GM19035 (cell line): ENCODE measurements at regions not wholly inside any gene's neighbourhood (a gene's known extent, or its start where the extent isn't known, plus 50 kb on each side); places are given as distances from the start of the nearest gene placed in this dataset.
A peak's percentile ranks its signal among the peaks of the same experiment; 100 is the strongest.

Source experiments
- ATAC-seq: cut with Tn5 transposase; IDR thresholded peaks from one replicate; pipeline ENCODE4 v1.9.1; 2021; ENCODE audit not compliant: unreplicated experiment

DNA sequence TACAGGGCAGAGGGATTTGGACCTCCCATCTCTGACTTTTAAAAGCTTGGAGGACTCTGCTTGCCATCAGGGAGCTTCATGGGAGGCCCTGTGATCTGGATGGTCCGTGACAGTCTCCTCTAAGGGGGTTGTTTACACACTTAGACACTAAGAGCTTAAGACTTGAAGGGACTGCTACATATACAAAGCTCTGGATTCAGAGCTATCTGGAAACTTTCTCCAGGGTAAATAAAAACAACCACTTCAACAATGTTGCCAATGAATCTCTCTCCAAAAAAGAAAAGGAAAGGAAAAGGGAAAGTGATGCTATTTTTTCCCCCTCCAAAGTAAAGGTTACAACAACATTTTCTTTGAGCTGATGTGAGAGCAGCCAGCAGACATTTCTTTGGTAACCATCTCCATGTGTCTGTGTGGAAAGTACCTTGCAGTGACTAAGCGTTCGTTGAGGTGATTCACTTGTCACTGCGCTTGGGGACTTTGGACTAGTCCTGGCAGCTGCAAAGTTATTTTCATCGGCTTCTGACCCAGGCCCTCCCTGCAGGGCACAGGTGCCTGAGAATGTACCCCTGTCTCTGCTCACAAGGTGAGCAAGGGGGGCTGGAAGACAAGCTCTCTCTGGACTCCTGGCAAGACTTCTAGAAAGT lies 262.1 kb upstream of the KLF4 start:
- peak; percentile 90 for ATAC-seq

DNA sequence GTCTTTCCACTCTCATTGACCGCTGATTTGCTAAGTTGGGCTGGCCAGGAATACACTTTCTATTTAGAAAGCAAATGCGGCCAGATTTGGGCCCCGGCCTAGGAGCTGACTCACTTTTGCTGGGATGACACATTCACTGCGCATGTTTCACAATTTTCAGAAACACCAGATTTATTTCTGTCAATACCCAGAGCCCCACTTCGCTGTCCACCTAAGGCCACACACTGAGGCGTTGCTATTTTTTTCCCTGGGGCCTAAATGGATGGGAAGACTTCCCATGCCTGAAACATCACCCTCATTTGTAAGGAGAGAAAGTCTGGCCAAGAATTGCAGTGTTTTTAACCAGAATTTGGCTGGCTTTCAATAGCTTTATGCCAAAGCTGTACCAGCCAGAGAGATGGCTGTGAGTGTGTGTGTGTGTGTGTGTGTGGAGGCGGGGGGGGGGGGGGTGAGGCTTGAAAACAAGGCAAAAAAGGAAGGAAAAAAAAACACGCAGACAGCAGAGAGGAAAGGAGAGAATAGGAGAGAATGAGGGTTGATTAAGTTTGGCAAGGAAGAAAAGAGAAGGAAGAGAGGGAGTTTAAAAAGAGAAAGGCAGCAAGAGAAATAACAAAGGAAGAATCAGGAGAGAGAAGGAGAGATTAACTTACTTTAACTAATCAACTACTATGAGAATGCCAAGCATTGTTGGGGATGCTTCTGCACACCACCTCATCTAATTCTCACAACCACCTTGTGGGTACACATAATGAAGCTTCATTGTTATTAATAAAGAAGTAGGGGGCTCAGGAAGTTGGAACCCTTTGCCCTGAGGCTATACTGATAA lies 261.4 kb upstream of the KLF4 start:
- no peak for ATAC-seq

DNA sequence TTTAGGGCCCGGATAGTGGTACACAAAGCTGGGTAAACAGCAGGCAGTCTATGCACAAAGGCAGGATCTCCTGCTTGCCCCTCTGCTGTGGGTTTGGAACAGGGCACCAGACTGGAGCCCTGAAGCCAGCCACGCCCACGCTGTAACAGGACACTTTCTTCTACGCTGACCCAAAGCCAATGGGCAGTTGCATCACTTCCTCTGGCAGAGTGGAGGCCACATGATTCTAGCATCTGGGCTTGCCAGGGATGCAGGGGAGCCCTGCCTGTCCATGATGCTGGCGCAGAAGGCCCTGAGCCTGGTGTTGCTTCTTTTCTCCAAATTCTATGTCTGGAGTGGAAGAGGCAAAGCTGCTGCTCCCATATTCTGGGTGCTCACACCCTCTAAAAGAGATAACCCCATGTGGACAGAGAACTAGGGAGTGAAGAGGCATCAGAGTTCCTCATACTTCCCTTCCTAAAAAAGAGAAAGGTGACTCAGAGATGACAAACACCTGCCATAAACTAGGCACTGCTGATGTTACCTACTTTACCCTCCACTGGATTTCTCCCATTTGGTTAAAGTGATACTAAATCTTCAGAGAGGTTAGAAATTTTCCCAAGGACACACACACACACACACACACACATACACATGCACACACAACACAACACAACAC lies 260.3 kb upstream of the KLF4 start:
- no peak for ATAC-seq

DNA sequence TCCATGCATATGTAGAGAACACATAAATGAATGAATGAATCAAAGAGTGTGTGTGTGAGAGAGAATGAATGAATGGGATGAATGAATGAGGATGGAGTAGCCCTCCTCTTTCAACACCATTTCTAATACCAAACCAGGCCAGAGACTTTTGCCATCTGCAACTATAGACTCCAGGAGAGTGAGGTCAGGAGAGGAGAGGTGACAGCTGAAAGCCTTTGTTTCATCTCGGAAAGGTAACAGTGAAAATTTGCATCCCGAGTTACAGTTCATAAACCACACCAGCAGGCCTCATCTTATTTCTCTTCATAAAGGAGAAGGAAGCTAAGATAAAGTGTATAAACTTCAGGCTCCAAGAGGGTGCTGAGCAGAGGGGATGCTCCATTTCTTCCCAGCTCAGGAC lies 255.3 kb upstream of the KLF4 start:
- ATAC-seq, result no peak

DNA sequence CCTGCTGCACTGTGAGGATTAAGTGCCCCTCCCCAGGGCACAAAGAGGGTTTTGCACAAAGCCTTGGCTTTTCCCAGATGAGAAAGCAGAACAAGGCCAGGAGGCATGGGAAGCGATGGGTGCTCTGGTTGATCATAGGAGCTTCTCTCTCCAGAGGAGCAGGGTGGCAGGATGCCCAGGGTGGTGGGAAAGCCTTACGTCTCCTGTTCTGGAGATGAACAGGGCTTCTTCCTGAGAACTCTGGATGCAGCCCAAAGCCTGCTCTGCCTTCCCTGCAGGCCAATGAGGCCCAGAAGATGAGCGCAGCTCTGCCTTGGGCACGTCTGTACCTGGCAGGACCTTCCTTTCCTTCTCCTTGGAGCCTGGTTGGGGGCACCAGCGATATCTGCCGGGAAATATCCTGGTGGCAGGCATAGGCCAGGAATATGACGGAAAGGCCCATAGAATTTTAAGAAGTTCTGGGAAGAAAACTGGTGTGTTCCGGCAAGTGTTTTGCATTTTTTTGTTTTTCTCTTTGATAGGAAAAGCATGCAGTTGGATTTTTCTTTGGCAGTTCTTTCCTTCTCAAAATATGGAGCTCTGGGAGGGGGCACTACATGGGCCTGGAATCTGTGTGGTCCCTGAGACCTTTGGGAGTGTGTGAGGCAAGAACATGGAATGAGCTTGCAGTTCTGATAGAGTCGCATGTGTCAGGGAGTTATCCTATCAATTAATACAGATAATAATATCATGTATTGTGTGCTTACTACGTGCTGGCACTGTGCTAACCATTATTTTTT lies 253.2 kb upstream of the KLF4 start:
- ATAC-seq, result no peak

DNA sequence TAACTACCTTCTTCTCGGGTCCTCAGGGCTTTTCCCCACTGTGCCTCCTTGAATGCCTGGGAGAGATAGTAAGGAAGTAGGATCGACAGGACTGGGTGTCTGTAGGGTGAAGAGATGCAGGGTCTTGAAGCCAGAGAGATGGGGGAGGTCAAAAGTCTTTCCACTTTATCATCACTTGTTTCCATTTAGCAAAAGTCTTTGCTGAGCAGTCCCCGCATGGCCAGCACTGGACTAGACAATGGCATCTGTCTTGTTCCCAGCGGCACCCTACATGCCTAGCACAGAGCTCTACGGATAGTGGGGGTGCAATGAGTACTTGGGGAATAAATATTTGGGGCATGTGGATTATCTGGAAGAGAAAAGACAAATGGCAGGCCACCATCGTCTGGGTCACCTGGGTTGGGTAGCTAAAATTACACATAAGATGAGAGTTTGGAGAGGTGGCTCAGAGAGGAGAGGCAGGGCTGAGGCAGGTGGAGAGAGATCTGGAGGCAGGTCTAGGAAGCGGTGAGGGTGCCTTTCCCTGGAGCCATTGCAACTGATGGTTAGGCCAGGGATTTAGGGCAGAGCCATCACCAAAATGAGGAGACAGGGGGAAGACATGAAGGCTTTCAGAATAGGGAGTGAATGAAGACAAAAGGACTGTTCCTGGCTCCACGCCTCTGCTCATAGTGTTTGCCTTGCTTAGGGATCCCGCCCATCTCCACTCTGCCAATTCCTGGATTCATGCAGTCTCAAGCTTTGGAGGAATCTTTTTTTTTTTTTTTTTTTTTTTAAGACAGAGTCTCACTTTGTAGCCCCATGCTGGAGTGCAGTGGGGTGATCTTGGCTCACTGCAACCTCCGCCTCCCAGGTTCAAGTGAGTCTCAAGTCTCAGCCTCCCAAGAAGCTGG lies 250.8 kb upstream of the KLF4 start:
- ATAC-seq, result no peak

DNA sequence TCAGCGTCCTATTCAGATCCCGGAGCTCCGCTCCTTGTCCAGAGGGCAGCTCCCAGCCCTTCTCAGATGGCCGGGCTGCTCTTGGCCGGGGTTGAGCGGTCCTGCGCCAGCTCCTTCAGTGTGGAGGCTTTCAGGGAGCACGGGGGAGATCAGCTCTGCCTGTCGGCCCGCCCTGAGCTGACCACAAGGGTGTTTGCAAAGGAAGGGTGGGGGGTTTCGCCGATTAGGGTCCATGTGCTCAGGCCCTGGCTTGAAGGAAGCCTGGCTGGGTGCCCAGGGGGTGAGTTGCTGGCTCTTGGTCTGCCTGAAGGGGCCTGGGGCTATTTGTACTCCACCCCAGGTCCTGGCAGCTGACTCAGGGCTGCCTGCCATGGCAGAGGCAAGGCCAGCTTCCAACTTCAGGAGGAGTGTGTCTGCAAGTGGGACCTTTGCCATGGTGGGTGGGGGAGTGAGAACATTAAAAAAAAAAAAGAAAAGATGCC lies 250.1 kb upstream of the KLF4 start:
- ATAC-seq, result no peak

DNA sequence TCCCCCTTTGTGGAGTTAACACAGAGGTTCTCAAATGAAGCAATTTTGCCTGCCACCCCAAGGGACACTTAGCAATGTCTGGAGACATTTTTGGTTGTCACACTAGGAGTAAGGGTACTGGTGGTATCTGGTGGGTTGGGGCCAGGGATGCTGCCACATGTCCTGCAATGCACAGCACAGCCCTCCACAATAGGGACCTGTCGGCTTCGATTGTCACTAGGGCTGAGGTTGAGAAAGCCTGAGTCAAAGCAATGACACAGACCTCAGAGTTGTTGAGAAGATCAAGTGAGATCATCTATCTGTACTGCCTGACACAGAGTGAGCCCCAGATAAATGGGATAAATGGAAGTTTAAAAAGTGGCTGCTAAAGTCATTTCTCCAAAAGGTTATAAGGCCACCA lies 249.2 kb upstream of the KLF4 start:
- ATAC-seq, result no peak

DNA sequence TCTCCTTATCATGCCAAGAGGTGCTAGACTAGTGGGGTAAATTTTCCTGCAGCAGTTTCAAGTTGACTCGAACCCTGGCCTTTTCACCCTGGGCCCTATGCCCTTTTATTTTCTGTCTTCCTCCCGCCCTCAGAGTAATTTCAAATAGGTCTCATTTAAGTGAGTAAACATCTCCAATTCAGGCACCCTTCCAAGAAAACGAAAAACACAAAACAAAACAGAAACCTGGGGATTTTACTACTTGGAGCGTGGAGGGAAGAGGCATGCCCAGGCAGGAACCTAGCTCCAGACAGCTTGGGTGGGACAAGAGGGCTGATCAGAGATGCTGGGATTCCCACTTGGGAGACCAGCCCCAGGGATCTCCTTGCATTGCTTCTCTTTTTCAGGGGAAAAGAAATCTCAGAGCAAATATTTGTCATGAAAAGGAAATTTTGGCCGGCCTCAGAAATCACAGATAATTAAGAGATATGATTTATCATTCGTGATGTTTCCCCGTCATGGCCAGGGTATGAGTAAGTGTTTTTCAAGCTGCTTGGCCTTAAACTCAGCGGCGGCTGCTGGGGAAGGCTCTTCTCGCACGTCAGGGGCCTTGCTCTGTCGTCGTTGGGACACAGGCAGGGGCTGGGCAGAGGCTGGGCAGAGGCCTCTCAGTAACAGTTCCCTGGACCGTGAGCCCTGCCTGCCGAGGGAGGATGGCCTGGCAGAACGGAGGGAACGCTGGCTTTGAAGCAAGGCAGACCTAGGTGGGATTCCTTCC lies 248.6 kb upstream of the KLF4 start:
- no peak for ATAC-seq

DNA sequence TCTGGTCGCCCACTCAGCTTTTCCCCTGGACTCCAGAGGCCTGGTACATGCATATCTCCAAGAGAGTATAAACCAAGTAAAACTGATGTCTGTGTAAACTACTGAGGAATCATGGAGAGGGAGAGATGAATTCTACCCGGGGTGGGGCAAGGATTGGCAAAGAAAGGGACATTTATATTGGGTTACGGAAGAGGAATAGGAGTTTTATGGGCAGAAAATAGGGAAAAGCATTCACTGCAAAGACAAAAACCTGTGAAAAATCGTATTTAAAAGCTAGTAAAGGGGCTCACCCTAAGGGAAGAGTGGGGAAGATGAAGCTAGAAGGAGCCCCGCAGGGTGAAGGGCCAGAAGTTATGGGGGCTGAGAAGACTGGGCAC lies 248.0 kb upstream of the KLF4 start:
- no peak for ATAC-seq

DNA sequence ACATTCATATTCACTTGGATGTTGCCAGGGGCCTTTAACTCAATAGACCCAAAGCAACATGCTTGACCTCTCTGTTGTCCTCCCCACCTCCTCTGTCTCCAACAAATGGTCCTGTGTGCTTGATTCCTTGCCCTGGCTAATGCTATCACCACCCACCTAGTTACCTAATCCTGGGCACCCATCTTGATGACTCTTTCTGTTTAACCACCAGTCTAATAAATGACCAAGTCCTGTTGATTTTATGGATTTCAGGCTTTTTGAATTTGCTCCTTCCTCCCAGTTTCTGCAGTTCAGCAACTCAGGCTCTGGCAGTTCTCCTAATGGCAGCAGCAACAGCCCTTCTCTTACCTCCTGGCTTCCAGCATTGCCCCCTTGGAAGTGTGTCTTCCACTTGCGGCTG lies 246.3 kb upstream of the KLF4 start:
- no peak for ATAC-seq

DNA sequence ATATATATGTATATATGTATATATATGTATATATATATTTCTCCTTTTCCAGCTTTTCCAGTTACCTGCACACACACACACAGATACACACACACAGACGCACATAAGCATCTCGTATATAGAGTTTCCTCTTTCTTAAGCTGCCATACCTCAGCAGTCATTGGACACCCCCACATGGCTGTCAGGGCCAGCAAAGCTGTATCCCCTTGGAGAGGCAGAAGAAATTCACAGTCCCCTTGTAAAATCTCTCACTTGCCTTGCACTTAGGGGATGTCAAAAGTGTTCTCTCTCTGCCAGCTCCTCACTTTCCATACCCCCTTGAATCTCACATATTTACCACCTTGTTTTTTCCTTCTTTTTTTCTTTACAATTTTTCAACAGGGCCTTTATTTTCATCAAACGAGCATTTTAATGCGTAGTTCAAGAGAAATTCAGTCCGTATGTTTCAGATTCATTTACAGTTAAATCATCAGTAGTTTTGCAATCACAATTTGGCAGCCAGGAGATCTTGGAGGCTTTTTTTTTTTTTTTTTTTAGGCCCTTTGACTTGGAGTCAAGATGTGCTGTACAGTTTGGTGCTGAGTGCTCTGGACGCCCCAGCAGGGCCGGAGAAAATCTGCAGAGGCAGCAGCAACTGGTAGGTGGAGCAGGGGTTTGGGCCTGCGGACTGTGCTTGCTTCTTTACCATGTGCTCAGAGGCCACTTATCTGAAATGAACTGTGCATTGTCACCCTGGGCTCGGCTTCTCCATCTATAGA lies 244.9 kb upstream of the KLF4 start:
- ATAC-seq, result no peak

DNA sequence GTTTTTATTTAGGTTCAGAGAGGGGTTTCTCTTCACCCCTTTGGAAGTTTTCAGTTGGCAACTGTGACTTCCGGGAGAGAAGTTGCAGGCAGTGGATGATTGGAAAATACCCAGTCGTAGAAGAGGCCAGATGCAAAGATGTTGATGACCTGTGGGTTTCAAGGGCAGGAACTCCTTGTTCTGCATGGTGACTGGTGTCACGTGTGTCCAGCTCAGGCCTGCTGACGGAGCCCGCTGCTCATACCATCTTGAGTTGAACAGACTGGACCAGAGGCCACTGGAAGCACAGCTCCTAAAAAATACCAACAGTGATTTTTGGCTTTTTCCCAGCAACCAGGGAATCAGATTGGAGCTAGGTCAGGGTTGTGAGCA lies 243.9 kb upstream of the KLF4 start:
- no peak for ATAC-seq

DNA sequence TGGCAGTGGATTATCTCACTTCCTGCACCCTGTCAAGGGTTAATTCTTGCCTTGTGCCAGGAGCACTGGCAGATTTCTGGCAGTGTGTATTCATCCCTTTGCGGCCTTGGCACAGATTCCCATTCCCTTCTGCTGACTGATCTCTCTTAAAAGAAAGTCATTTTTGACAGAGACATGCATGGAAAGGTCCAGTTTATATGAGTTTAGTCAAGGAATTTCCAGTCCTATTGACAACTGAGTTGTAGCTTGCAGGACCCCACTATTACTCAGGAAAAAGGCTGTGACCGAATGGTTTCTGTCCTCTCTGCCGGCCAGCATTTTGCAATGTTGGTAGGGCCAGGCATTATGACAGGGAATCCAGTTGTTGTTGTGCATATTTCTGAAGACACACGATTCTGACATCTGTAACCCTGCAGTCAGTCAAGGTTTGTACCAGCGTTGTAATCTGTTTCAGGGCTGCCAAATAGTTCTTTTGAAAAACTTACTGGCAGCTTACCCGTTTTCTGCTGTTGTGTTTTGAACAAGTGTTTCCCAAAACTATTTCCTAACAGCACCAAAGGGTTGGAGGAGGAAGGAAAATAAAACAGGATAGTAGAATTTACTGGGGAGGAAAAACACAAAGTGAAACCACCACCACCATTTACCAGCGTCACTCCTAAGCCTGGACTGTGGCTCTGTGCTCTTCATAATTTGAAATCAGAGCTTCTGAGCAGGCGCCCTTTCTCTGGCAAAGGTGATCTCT lies 243.4 kb upstream of the KLF4 start:
- ATAC-seq, result no peak

DNA sequence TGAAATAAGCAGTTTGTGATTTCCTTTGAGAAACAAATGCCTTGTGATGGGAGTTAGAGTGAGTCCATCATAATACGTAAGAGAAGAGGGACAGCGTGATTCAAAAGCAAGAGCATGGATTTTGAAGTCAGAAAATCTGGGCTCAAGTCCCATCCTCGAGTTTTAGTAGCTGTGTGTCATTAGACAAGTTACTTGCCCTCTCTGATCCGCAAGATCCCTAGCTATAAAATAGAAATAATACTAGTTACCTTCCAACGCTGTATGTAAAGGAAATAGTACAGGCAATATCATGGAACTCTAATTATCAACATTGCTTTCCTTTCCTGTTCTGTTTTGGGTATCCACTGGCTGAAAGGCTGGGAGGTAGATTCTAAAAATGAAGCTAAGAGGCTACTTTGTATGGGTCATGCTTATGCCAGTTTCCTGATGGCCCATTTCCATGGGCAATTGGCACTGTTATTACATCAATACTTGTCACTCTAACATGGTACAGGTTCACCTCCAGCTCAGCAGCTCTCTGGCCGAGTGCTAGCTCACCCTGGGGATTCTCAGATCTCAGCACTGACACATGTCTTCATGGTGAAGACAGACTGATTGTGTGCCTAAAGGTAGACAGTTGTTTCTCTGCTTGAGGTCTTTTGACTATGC lies 241.7 kb upstream of the KLF4 start:
- no peak for ATAC-seq

DNA sequence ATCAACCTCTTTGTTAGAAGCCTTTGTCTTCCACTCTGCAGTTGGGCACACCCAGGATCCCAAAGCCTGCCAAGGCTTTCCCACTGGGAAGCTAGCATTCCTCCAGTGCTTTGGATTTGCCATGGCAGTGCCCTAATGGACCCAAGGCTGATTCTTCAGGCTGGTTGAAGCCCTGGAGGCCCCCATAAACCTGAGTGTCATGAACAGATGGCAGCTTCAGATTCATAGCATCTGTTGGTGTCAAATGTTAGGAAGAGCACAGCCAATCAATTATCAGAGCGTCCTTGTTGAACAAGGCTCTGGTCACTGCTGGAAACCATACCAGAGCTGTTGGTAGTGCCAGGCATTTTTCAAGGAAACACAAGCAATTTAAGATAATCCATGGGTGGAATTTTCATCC lies 241.1 kb upstream of the KLF4 start:
- no peak for ATAC-seq

DNA sequence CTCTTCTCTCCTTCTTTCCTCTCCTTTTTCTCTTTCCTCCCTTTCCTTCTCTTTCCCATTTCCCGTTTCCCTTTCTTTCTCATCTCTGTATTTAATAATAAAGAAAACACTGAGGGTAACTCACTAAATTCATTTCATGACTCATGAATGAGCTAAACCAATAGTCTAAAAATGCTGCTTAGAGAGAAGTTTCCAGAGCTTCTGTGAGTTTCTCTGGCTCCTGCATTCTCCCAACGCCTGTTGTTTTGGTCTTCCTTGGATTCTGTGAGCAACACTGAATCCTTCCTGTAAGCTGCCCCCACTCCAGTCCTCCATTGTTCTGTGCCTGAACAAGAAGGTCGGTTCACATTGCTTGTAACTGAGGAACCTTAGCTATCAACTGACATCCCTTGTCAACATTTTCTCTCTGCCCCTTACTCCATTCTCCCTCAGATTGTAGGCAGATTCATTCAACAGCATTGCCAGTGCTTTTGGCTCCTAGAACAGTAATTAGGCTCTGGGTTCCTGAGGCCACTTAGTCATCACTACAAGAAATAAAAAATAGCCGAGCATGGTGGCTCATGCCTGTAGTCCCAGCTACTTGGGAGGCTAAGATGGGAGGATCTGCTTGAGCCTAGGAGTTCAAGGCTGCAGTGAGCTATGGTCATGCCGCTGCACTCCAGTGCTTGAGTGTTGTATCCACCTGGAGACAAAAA lies 237.7 kb upstream of the KLF4 start:
- ATAC-seq, result no peak
